ENCODE measurements at regions not wholly inside any gene's neighbourhood (a gene's known extent, or its start where the extent isn't known, plus 50 kb on each side); places are given as distances from the start of the nearest gene placed in this dataset.

DNA sequence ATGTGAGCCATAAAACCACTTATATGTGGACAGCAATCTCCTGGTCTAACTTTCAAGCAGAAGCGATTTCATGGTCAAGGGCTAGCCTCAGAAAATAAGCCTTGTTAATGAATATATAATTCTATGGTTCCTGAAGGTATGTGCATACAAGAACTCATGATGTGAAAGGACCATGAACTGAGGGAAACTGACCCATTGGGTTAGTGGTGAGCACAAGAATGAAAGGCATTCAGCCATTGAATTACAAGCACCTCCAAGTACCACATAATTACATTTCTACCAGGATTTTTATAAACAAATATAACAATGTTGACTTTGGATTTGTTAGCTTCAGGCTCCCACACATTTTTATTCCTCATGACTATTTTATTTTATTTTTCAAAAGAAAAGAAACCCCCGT lies 459.0 kb downstream of the TLE4 start:
- TF ChIP-seq POLR2AphosphoS5 (IDR thresholded peaks at IDR 0.05), result no peak
- TF ChIP-seq, protein P1, sequence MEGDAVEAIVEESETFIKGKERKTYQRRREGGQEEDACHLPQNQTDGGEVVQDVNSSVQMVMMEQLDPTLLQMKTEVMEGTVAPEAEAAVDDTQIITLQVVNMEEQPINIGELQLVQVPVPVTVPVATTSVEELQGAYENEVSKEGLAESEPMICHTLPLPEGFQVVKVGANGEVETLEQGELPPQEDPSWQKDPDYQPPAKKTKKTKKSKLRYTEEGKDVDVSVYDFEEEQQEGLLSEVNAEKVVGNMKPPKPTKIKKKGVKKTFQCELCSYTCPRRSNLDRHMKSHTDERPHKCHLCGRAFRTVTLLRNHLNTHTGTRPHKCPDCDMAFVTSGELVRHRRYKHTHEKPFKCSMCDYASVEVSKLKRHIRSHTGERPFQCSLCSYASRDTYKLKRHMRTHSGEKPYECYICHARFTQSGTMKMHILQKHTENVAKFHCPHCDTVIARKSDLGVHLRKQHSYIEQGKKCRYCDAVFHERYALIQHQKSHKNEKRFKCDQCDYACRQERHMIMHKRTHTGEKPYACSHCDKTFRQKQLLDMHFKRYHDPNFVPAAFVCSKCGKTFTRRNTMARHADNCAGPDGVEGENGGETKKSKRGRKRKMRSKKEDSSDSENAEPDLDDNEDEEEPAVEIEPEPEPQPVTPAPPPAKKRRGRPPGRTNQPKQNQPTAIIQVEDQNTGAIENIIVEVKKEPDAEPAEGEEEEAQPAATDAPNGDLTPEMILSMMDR (IDR thresholded peaks at IDR 0.05), result no peak
- TF ChIP-seq POLR2A (IDR thresholded peaks at IDR 0.05), result no peak
- TF ChIP-seq EP300 (IDR thresholded peaks at IDR 0.05), result no peak

Measured in sigmoid colon (tissue), 4 donors.